Renal cortical epithelial cell (primary cell): ENCODE measurements at regions not wholly inside any gene's neighbourhood (a gene's known extent, or its start where the extent isn't known, plus 50 kb on each side); places are given as distances from the start of the nearest gene placed in this dataset.
"Not testable (repeated sequence)": the region's sequence is repeated elsewhere in the genome, so short reads cannot be mapped to it uniquely, and the experiment has no call there.

Source experiments
- DNase-seq: peaks from one replicate; pipeline ENCODE4 v3.0.0-alpha.2; 2011; ENCODE audit warnings: low read depth

- DNase-seq: no peak
These were observed 696.0 kb upstream of the CCDC179 start for GRCh38 chr11:23556163-23556750.

GRCh38 chr11:23563591-23563990 is 703.3 kb upstream of the CCDC179 start:
- DNase-seq: no peak

- no peak for DNase-seq
These were observed 704.1 kb upstream of the CCDC179 start for GRCh38 chr11:23564370-23564769.

GRCh38 chr11:23569134-23569533 is 708.9 kb upstream of the CCDC179 start:
- DNase-seq: no peak

GRCh38 chr11:23569547-23569946 is 709.3 kb upstream of the CCDC179 start:
- no peak for DNase-seq

- no peak for DNase-seq
These were observed 710.6 kb upstream of the CCDC179 start for GRCh38 chr11:23570828-23571227.

GRCh38 chr11:23573429-23573828 is 713.2 kb upstream of the CCDC179 start:
- no peak for DNase-seq

- DNase-seq: no peak
These were observed 713.9 kb upstream of the CCDC179 start for GRCh38 chr11:23574149-23574548.

- DNase-seq: no peak
These were observed 717.0 kb upstream of the CCDC179 start for GRCh38 chr11:23577296-23577695.

- DNase-seq: no peak
These were observed 725.3 kb upstream of the CCDC179 start for GRCh38 chr11:23585416-23586104.

- DNase-seq: no peak
These were observed 725.9 kb upstream of the CCDC179 start for GRCh38 chr11:23586173-23586572.

GRCh38 chr11:23590596-23591308 is 730.5 kb upstream of the CCDC179 start:
- no peak for DNase-seq

GRCh38 chr11:23594755-23595154 is 734.5 kb upstream of the CCDC179 start:
- DNase-seq: no peak

- DNase-seq: no peak
These were observed 744.7 kb upstream of the CCDC179 start for GRCh38 chr11:23604966-23605365.

- no peak for DNase-seq
These were observed 745.9 kb upstream of the CCDC179 start for GRCh38 chr11:23606191-23606590.

- DNase-seq: no peak
These were observed 751.5 kb upstream of the CCDC179 start for GRCh38 chr11:23611726-23612125.

GRCh38 chr11:23620617-23621016 is 760.3 kb upstream of the CCDC179 start:
- DNase-seq: no peak

GRCh38 chr11:23632293-23632692 is 772.0 kb upstream of the CCDC179 start:
- DNase-seq: no peak

- DNase-seq: no peak
These were observed 784.2 kb upstream of the CCDC179 start for GRCh38 chr11:23644443-23644842.

GRCh38 chr11:23652336-23652735 is 792.1 kb upstream of the CCDC179 start:
- not testable (repeated sequence) for DNase-seq

- no peak for DNase-seq
These were observed 792.9 kb upstream of the CCDC179 start for GRCh38 chr11:23653071-23653675.

- no peak for DNase-seq
These were observed 808.0 kb upstream of the CCDC179 start for GRCh38 chr11:23668324-23668723.

GRCh38 chr11:23673366-23673765 is 813.1 kb upstream of the CCDC179 start:
- no peak for DNase-seq
